IMR-90 (cell line): ENCODE measurements at regions not wholly inside any gene's neighbourhood (a gene's known extent, or its start where the extent isn't known, plus 50 kb on each side); places are given as distances from the start of the nearest gene placed in this dataset.

Source experiments
- ATAC-seq: fragments of 200-7000 bp; cut with Tn5 transposase; 2 replicates; pipeline ENCODE4 v1.9.1; 2020; ENCODE audit warnings: low read depth, mild to moderate bottlenecking, moderate library complexity
- BruUV-seq: library from RNA; stranded (reverse); fragments of 400-500 nt; replicated peaks from 2 replicates; lab custom pipeline; 2021; lab: Mats Ljungman, UMichigan
- CTCF ChIA-PET: fragments of 300-600 bp; formaldehyde crosslinking; extraction: SDS; loops from one replicate; lab custom pipeline; 2021; ENCODE audit warnings: antibody characterized with exemption; lab: Yijun Ruan, JAX
- POLR2A ChIA-PET: fragments of 300-600 bp; sonication (Branson Sonifier 250); formaldehyde crosslinking; loops from one replicate; lab custom pipeline; 2022; ENCODE audit warnings: antibody characterized with exemption; ENCODE audit not compliant: unreplicated experiment; lab: Charles Lee
- DNase-seq: peaks from one replicate; pipeline ENCODE4 v3.0.0; 2013
- H2AFZ ChIP-seq: replicated peaks from 2 replicates; pipeline ENCODE3; 2013; ENCODE audit warnings: low read length, mild to moderate bottlenecking; ENCODE audit not compliant: poor library complexity
- H2AK5ac ChIP-seq: 2 replicates; pipeline ENCODE4 v1.6.1; 2013; ENCODE audit warnings: low read depth, low read length, inconsistent platforms
- H2AK9ac ChIP-seq: replicated peaks from 2 replicates; pipeline ENCODE3; 2013; ENCODE audit warnings: mild to moderate bottlenecking, low read depth, low read length, moderate library complexity; ENCODE audit not compliant: poor library complexity
- H2BK120ac ChIP-seq: 2 replicates; pipeline ENCODE4 v1.6.1; 2013; ENCODE audit warnings: low read depth, low read length, inconsistent platforms
- H2BK15ac ChIP-seq: 3 replicates; pipeline ENCODE4 v1.6.1; 2013; ENCODE audit warnings: low read depth, low read length, inconsistent platforms
- H2BK20ac ChIP-seq: 2 replicates; pipeline ENCODE4 v1.6.1; 2013; ENCODE audit warnings: low read depth, mild to moderate bottlenecking, inconsistent platforms, low read length, moderate library complexity
- H2BK5ac ChIP-seq: 2 replicates; pipeline ENCODE4 v1.6.1; 2013; ENCODE audit warnings: mild to moderate bottlenecking, low read depth, low read length, inconsistent platforms; ENCODE audit not compliant: poor library complexity, severe bottlenecking
- H3K14ac ChIP-seq: replicated peaks from 2 replicates; pipeline ENCODE4 v1.6.1; 2013; ENCODE audit warnings: low read depth, low read length, inconsistent platforms
- H3K18ac ChIP-seq: 2 replicates; pipeline ENCODE4 v1.6.1; 2013; ENCODE audit warnings: low read depth, low read length, control low read depth
- H3K23ac ChIP-seq: 2 replicates; pipeline ENCODE4 v1.6.1; 2013; ENCODE audit warnings: low read depth, low read length, inconsistent platforms
- H3K27ac ChIP-seq: 2 replicates; pipeline ENCODE4 v1.5.1; 2013; ENCODE audit warnings: mild to moderate bottlenecking, control low read depth, low read length; ENCODE audit not compliant: insufficient read depth
- H3K27me3 ChIP-seq: 2 replicates; pipeline ENCODE4 v1.6.1; 2013; ENCODE audit warnings: low read length; ENCODE audit not compliant: control insufficient read depth, insufficient read depth
- H3K36me3 ChIP-seq: 2 replicates; pipeline ENCODE4 v1.6.1; 2013; ENCODE audit warnings: low read length, mixed read lengths; ENCODE audit not compliant: control insufficient read depth, insufficient read depth
- H3K4ac ChIP-seq: 2 replicates; pipeline ENCODE4 v1.6.1; 2013; ENCODE audit warnings: low read depth, low read length, inconsistent platforms
- H3K4me1 ChIP-seq: 2 replicates; pipeline ENCODE4 v1.6.1; 2013; ENCODE audit warnings: low read length, mixed read lengths; ENCODE audit not compliant: control insufficient read depth, insufficient read depth
- H3K4me2 ChIP-seq: 2 replicates; pipeline ENCODE4 v1.6.1; 2013; ENCODE audit warnings: low read depth, mild to moderate bottlenecking, control low read depth, low read length, moderate library complexity
- H3K4me3 ChIP-seq: 2 replicates; pipeline ENCODE4 v1.5.1; 2013; ENCODE audit warnings: low read depth, mild to moderate bottlenecking, control low read depth, low read length, moderate library complexity; ENCODE audit not compliant: insufficient read depth
- H3K56ac ChIP-seq: 2 replicates; pipeline ENCODE4 v1.6.1; 2013; ENCODE audit warnings: low read length, inconsistent platforms; ENCODE audit not compliant: insufficient read depth; ENCODE audit errors: extremely low read depth
- H3K79me1 ChIP-seq, 2 experiments: 2 replicates each; pipeline ENCODE4 v1.6.1; 2013; ENCODE audit warnings: low read length in 2 of 2, inconsistent platforms in 1 of 2, low read depth in 1 of 2
- H3K9ac ChIP-seq: 2 replicates; pipeline ENCODE4 v1.6.1; 2013; ENCODE audit warnings: low read depth, low read length, control low read depth
- H3K9me1 ChIP-seq: 2 replicates; pipeline ENCODE4 v1.6.1; 2013; ENCODE audit warnings: low read length, inconsistent platforms; ENCODE audit not compliant: insufficient read depth
- H3K9me3 ChIP-seq: 2 replicates; pipeline ENCODE4 v1.6.1; 2013; ENCODE audit warnings: low read length; ENCODE audit not compliant: control insufficient read depth, insufficient read depth
- H4K20me1 ChIP-seq: 2 replicates; pipeline ENCODE4 v1.6.1; 2013; ENCODE audit warnings: low read length, inconsistent platforms; ENCODE audit not compliant: insufficient read depth
- H4K5ac ChIP-seq: 2 replicates; pipeline ENCODE4 v1.6.1; 2013; ENCODE audit warnings: mild to moderate bottlenecking, low read depth, low read length, control low read depth
- H4K8ac ChIP-seq, 2 experiments: 2 replicates each; pipeline ENCODE4 v1.6.1; 2013; ENCODE audit warnings: low read depth in 2 of 2, low read length in 2 of 2, control low read depth in 1 of 2, inconsistent platforms in 1 of 2
- H4K91ac ChIP-seq: 2 replicates; pipeline ENCODE4 v1.6.1; 2013; ENCODE audit warnings: low read depth, low read length, inconsistent platforms; ENCODE audit not compliant: insufficient read depth
- CEBPB ChIP-seq: IDR thresholded peaks from 2 replicates; pipeline ENCODE4 v1.6.1; 2012; ENCODE audit warnings: low read depth, low read length, improper control_type of control experiment
- MAFK ChIP-seq: IDR thresholded peaks from 2 replicates; pipeline ENCODE4 v1.6.1; 2012; ENCODE audit warnings: low read depth, low read length, improper control_type of control experiment
- RCOR1 ChIP-seq: IDR thresholded peaks from 2 replicates; pipeline ENCODE4 v1.6.1; 2012; ENCODE audit warnings: mild to moderate bottlenecking, low read length, improper control_type of control experiment; ENCODE audit not compliant: insufficient replicate concordance
- RFX5 ChIP-seq: IDR thresholded peaks from 2 replicates; pipeline ENCODE4 v1.8.0; 2012; ENCODE audit warnings: low read depth, mild to moderate bottlenecking, low read length, moderate library complexity
- SMC3 ChIP-seq: fragments of 150-350 bp; IDR thresholded peaks from 2 replicates; pipeline ENCODE4 v1.6.1; 2016; ENCODE audit warnings: low read depth, mild to moderate bottlenecking, antibody characterized with exemption, low read length, moderate library complexity
- WGBS, 2 experiments: methylation state at CpG; one replicate each; pipeline versions ENCODE4 v1.1.5 to v1.1.7; 2013; ENCODE audit warnings: missing lambda C conversion rate in 2 of 2; ENCODE audit not compliant: insufficient read length in 1 of 2; ENCODE audit errors: extremely low coverage in 2 of 2; 5-methylcytosine and 5-hydroxymethylcytosine counted together
- dilution Hi-C: fragments of 300-500 bp; cut with HindIII; formaldehyde crosslinking; loops from one replicate; pipeline ENCODE4 v1.14.3; 2018; ENCODE audit warnings: low sequenced_read_pairs; ENCODE audit not compliant: unreplicated experiment
- in situ Hi-C: fragments of 300-500 bp; cut with MboI; formaldehyde crosslinking; loops from 3 replicates; pipeline ENCODE4 v1.14.3; 2019; ENCODE audit warnings: low sequenced_read_pairs, inconsistent platforms, mixed read lengths
- intact Hi-C: fragments of 100-400 bp; cut with micrococcal nuclease; formaldehyde crosslinking; loops from 2 replicates; pipeline ENCODE4 v1.10.0; 2022
- TF ChIP-seq, protein P1 (sequence below): conservative IDR thresholded peaks from 2 replicates; pipeline ENCODE4 v1.5.1; 2012; ENCODE audit warnings: mild to moderate bottlenecking, low read depth, low read length, improper control_type of control experiment
- TF ChIP-seq, protein P2 (sequence below): fragments of 150-350 bp; IDR thresholded peaks from 2 replicates; pipeline ENCODE4 v1.6.1; 2017; ENCODE audit warnings: mild to moderate bottlenecking, antibody characterized with exemption, low read length, low read depth

DNA sequence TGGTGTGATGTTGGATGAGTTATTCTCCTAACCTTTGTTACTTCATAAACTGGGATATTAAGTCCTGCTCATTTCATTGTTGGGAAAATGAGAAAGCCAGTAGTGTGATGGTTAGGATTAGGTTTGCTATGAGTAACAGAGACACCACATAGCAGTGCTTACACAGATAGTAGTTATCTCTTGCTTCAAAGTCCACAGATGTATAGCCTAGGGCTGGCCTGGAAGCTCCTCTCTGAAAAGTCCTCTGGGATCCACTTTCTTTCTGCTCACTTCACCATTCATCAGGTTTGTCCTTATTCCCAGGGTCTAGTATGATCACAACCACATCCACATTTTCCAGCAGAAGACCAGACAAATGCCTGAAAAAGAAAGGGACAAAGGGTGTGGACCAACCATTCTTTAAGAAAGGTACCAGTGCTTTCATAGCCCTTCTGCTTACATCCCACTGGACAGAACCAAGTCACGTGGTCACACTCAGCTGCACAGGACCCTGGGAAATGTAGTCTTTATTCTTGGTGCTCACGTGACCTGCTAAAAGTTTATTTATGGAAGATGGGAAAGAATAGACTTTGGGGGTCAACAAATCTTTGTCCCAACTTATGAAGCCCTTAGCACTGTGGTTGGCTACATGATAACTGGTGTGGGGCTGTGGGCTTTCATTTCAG is 108.9 kb downstream of the INSIG2 start:
- Histone ChIP-seq H3K36me3 (no peaks in the 10 kb centered on the region), H3K4me3 (no peak overlapping the region), H3K9me1 (no peaks in the 10 kb centered on the region; the same call in 1 of the 2 replicates), H2AFZ (no peak overlapping the region), H2AK5ac (no peak overlapping the region), H3K14ac (no peak overlapping the region), H3K56ac (no peak overlapping the region), H4K91ac (no peak overlapping the region), H3K79me1 (no peaks in the 10 kb centered on the region), H2BK15ac (no peak overlapping the region), H2BK20ac (no peak overlapping the region), H4K8ac (no peak overlapping the region), H4K20me1 (no peaks in the 10 kb centered on the region), H3K4ac (no peak overlapping the region), H3K9me3 (no peaks in the 10 kb centered on the region), H3K27ac (no peak overlapping the region), H3K4me2 (no peak overlapping the region), H4K5ac (no peak overlapping the region), H3K18ac (no peak overlapping the region), H3K9ac (no peak overlapping the region), H3K27me3 (peaks cover 2% of the 10 kb centered on the region; the same call in 1 of the 2 replicates), H3K4me1 (no peaks in the 10 kb centered on the region), H3K23ac (no peak overlapping the region), H2AK9ac (no peak overlapping the region), H2BK5ac (no peak overlapping the region), H2BK120ac (no peak overlapping the region)
- in situ Hi-C loops, result no loop called here
- TF ChIP-seq SMC3, result no peak
- TF ChIP-seq RFX5, result no peak
- TF ChIP-seq, protein P1, sequence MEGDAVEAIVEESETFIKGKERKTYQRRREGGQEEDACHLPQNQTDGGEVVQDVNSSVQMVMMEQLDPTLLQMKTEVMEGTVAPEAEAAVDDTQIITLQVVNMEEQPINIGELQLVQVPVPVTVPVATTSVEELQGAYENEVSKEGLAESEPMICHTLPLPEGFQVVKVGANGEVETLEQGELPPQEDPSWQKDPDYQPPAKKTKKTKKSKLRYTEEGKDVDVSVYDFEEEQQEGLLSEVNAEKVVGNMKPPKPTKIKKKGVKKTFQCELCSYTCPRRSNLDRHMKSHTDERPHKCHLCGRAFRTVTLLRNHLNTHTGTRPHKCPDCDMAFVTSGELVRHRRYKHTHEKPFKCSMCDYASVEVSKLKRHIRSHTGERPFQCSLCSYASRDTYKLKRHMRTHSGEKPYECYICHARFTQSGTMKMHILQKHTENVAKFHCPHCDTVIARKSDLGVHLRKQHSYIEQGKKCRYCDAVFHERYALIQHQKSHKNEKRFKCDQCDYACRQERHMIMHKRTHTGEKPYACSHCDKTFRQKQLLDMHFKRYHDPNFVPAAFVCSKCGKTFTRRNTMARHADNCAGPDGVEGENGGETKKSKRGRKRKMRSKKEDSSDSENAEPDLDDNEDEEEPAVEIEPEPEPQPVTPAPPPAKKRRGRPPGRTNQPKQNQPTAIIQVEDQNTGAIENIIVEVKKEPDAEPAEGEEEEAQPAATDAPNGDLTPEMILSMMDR, result no peak
- no peak for TF ChIP-seq RCOR1
- no peak for TF ChIP-seq CEBPB
- TF ChIP-seq, protein P2, sequence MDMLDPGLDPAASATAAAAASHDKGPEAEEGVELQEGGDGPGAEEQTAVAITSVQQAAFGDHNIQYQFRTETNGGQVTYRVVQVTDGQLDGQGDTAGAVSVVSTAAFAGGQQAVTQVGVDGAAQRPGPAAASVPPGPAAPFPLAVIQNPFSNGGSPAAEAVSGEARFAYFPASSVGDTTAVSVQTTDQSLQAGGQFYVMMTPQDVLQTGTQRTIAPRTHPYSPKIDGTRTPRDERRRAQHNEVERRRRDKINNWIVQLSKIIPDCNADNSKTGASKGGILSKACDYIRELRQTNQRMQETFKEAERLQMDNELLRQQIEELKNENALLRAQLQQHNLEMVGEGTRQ, result peak; percentile 95
- no peak for TF ChIP-seq MAFK
- POLR2A ChIA-PET, result no interaction called here
- CTCF ChIA-PET, result no interaction called here
- DNase-seq (peak; percentile 17), ATAC-seq (peak; percentile 35; the same call in 1 of the 2 replicates)
- dilution Hi-C loops, result no loop called here
- intact Hi-C loops, result no loop called here
- BruUV-seq, result no TSS peak
- WGBS, 2 experiments, result no CpG with 5 or more reads among the region's 2 CpGs
